ENCODE measurements at regions not wholly inside any gene's neighbourhood (a gene's known extent, or its start where the extent isn't known, plus 50 kb on each side); places are given as distances from the start of the nearest gene placed in this dataset.

DNA sequence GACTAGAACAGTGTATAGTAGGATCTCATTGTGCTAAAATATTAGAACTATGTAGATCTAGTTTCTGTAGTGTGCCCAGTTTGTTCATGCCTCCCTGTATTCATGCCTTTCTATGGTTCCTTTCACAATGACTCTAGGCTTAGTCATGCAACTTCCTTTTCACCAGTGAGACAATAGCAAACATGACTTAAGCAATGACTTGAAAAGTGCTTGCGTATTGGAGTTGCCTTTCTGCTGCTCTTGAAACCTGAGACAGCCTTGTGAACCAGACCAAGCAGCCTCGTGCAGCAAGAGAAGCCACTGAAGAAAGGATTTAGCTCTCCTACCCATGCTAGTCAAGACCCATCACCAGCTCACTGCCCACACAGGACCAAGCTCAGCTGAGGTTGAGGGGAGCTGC, 294.5 kb upstream of the TAS2R1 start:
- Histone ChIP-seq H3K4me3 (ENCODE audit: control extremely low read depth in 1 of 5, extremely low read depth in 1 of 5, insufficient read depth in 1 of 5, low read depth in 2 of 5, low read length in 4 of 5) (no peak overlapping the region), H2AFZ (ENCODE audit: insufficient read depth, low read depth, low read length, poor library complexity, severe bottlenecking) (no peak overlapping the region), H3K9me3 (ENCODE audit: control extremely low read depth in 1 of 3, control insufficient read depth in 2 of 3, insufficient read depth in 1 of 3, low read length in 2 of 3) (peaks cover 1 to 7% (median 5%) of the 10 kb centered on the region in 3 donors), H3K36me3 (replicated peaks in 1 of 2; ENCODE audit: control extremely low read depth in 1 of 2, control insufficient read depth in 1 of 2, extremely low read depth in 1 of 2, insufficient read depth in 2 of 2, low read length in 1 of 2) (no peaks in the 10 kb centered on the region), H3K9ac (ENCODE audit: low read length) (no peak overlapping the region), H3K79me2 (ENCODE audit: control insufficient read depth, insufficient read depth, low read length) (no peaks in the 10 kb centered on the region), H3K4me2 (replicated peaks; ENCODE audit: low read depth, low read length, poor library complexity, severe bottlenecking) (no peak overlapping the region), H4K20me1 (ENCODE audit: control insufficient read depth, insufficient read depth, low read length, poor library complexity, severe bottlenecking) (no peaks in the 10 kb centered on the region), H3K4me1 (ENCODE audit: control insufficient read depth in 2 of 2, insufficient read depth in 2 of 2, low read length in 2 of 2) (no peaks in the 10 kb centered on the region), H3K27ac (ENCODE audit: low read length in 2 of 2) (no peak overlapping the region), H3K27me3 (replicated peaks in 1 of 4; ENCODE audit: control extremely low read depth in 1 of 4, control insufficient read depth in 3 of 4, insufficient read depth in 4 of 4, low read length in 3 of 4) (no peaks in the 10 kb centered on the region)
- Mint-ChIP-seq H3K4me1 (no peaks in the 10 kb centered on the region), H3K27me3 (no peaks in the 10 kb centered on the region), H3K9me3 (ENCODE audit: insufficient read depth) (peaks cover 11% of the 10 kb centered on the region), H3K4me3 (no peak overlapping the region), H3K27ac (no peak overlapping the region)
- intact Hi-C loops (cut with micrococcal nuclease): no loop called here
- WGBS (ENCODE audit: insufficient coverage): 44% methylated on average over 2 of the region's 2 CpGs
- DNase-seq (no peak), ATAC-seq (ENCODE audit: low read depth) (no peak)
- TF ChIP-seq, protein P1, sequence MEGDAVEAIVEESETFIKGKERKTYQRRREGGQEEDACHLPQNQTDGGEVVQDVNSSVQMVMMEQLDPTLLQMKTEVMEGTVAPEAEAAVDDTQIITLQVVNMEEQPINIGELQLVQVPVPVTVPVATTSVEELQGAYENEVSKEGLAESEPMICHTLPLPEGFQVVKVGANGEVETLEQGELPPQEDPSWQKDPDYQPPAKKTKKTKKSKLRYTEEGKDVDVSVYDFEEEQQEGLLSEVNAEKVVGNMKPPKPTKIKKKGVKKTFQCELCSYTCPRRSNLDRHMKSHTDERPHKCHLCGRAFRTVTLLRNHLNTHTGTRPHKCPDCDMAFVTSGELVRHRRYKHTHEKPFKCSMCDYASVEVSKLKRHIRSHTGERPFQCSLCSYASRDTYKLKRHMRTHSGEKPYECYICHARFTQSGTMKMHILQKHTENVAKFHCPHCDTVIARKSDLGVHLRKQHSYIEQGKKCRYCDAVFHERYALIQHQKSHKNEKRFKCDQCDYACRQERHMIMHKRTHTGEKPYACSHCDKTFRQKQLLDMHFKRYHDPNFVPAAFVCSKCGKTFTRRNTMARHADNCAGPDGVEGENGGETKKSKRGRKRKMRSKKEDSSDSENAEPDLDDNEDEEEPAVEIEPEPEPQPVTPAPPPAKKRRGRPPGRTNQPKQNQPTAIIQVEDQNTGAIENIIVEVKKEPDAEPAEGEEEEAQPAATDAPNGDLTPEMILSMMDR (IDR thresholded peaks at IDR 0.05): no peak
- TF ChIP-seq EZH2 (IDR thresholded peaks at IDR 0.05; ENCODE audit: borderline replicate concordance, insufficient read depth, low read depth, low read length, poor library complexity, severe bottlenecking): no peak
- CTCF ChIA-PET: no interaction called here
- POLR2A ChIA-PET: no interaction called here

DNA sequence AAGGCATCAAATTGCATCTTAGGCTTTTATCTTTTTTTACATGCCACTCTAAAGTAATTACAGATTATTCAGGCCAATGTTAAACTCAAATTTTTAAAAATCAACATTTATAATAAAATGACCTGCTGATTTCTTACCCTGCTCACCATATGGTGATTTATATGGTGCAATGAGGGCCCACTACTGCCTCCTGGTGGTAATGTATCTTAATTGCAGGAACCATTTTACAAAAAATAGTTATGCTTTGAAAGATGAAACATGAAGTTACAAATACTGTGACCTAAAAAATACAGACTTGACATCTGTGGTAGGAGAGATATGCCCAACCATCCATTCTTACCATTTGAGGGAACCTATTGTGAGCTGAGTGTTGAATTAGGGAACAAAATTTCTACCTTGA, 292.6 kb upstream of the TAS2R1 start:
- DNase-seq: no peak
- Histone ChIP-seq H3K9me3 (ENCODE audit: control extremely low read depth in 1 of 3, control insufficient read depth in 2 of 3, insufficient read depth in 1 of 3, low read length in 2 of 3) (peaks cover 1 to 7% (median 5%) of the 10 kb centered on the region in 3 donors), H3K4me1 (ENCODE audit: control insufficient read depth in 2 of 2, insufficient read depth in 2 of 2, low read length in 2 of 2) (no peaks in the 10 kb centered on the region), H4K20me1 (ENCODE audit: control insufficient read depth, insufficient read depth, low read length, poor library complexity, severe bottlenecking) (no peaks in the 10 kb centered on the region), H3K9ac (ENCODE audit: low read length) (no peak overlapping the region), H2AFZ (ENCODE audit: insufficient read depth, low read depth, low read length, poor library complexity, severe bottlenecking) (no peak overlapping the region), H3K27ac (ENCODE audit: low read length in 2 of 2) (no peak overlapping the region), H3K79me2 (ENCODE audit: control insufficient read depth, insufficient read depth, low read length) (no peaks in the 10 kb centered on the region), H3K4me3 (ENCODE audit: control extremely low read depth in 1 of 5, extremely low read depth in 1 of 5, insufficient read depth in 1 of 5, low read depth in 2 of 5, low read length in 4 of 5) (no peak overlapping the region), H3K27me3 (replicated peaks in 1 of 4; ENCODE audit: control extremely low read depth in 1 of 4, control insufficient read depth in 3 of 4, insufficient read depth in 4 of 4, low read length in 3 of 4) (no peaks in the 10 kb centered on the region), H3K4me2 (replicated peaks; ENCODE audit: low read depth, low read length, poor library complexity, severe bottlenecking) (no peak overlapping the region), H3K36me3 (replicated peaks in 1 of 2; ENCODE audit: control extremely low read depth in 1 of 2, control insufficient read depth in 1 of 2, extremely low read depth in 1 of 2, insufficient read depth in 2 of 2, low read length in 1 of 2) (no peaks in the 10 kb centered on the region)
- TF ChIP-seq, protein P1 (IDR thresholded peaks at IDR 0.05): peak; percentile 63
- TF ChIP-seq EZH2 (IDR thresholded peaks at IDR 0.05; ENCODE audit: borderline replicate concordance, insufficient read depth, low read depth, low read length, poor library complexity, severe bottlenecking): no peak
- CTCF ChIA-PET: no interaction called here
- Mint-ChIP-seq H3K9me3 (ENCODE audit: insufficient read depth) (peaks cover 11% of the 10 kb centered on the region), H3K27ac (no peak overlapping the region), H3K4me1 (no peaks in the 10 kb centered on the region), H3K4me3 (no peak overlapping the region), H3K27me3 (no peaks in the 10 kb centered on the region)
- intact Hi-C loops (cut with micrococcal nuclease): no loop called here
- POLR2A ChIA-PET: no interaction called here
- no peak for ATAC-seq (ENCODE audit: low read depth)

Data from B cell (primary cell).